ENCODE measurements at regions not wholly inside any gene's neighbourhood (a gene's known extent, or its start where the extent isn't known, plus 50 kb on each side); places are given as distances from the start of the nearest gene placed in this dataset.
A peak's percentile ranks its signal among the peaks of the same experiment; 100 is the strongest.
"Not testable (repeated sequence)": the region's sequence is repeated elsewhere in the genome, so short reads cannot be mapped to it uniquely, and the experiment has no call there.

GRCh38 chr4:84258905-84259830 lies 239.9 kb downstream of the NKX6-1 start:
- Histone ChIP-seq H3K4me1 (no peaks in the 10 kb centered on the region), H3K27ac (no peak overlapping the region), H3K36me3 (no peaks in the 10 kb centered on the region), H3K27me3 (no peaks in the 10 kb centered on the region), H3K4me3 (replicated peaks in 1 of 3) (no peak overlapping the region), H3K9me3 (no peaks in the 10 kb centered on the region)
- DNase-seq, result peak; percentile 12 to 29
- intact Hi-C loops (cut with DNase I), result no loop called here
- peak in 5 of 6 experiments; percentile 18 to 80 (median 64) for TF ChIP-seq CTCF (IDR thresholded peaks at IDR 0.05)
- no peak for TF ChIP-seq POLR2A (IDR thresholded peaks at IDR 0.05)
- WGBS, 2 donors, result 59 to 65% methylated on average over 2 of the region's 2 CpGs

DNA sequence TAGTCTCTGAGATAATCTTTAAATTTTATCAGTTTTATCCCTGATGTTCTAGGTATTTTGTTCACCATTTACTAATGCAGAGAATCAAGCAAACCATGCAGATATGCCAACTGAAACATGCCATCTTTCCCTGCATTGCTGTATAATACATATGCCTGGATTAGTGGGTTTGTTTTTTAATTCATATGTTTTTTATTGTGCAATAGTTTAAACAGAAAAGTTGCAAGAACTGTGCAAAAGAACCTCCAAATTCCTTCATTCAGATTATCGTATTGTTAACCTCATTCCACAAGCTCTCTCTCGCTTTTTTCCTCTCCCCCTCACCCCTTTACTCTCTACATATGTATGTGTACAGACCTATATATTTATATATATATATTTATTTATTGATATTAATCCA lies 244.6 kb downstream of the NKX6-1 start:
- DNase-seq, result no peak
- Histone ChIP-seq H3K4me1 (peaks cover 8 to 11% of the 10 kb centered on the region in 2 donors), H3K9me3 (no peaks in the 10 kb centered on the region), H3K27ac (no peak overlapping the region), H3K27me3 (no peaks in the 10 kb centered on the region), H3K4me3 (replicated peaks in 1 of 3) (no peak overlapping the region), H3K36me3 (no peaks in the 10 kb centered on the region)
- 92 to 96% methylated on average over 2 of the region's 2 CpGs for WGBS, 2 donors
- intact Hi-C loops (cut with DNase I), result no loop called here
- TF ChIP-seq POLR2A (IDR thresholded peaks at IDR 0.05) (no peak), CTCF (IDR thresholded peaks at IDR 0.05) (no peak)

- Histone ChIP-seq H3K27me3 (no peaks in the 10 kb centered on the region), H3K27ac (peak overlapping the region; percentile 28 to 77 (median 41)), H3K9me3 (no peaks in the 10 kb centered on the region), H3K36me3 (no peaks in the 10 kb centered on the region), H3K4me3 (replicated peaks in 1 of 3) (no peak overlapping the region), H3K4me1 (peaks cover 18% of the 10 kb centered on the region in 2 donors)
- 30 to 32% methylated on average over 2 of the region's 2 CpGs for WGBS, 2 donors
- intact Hi-C loops (cut with DNase I), result no loop called here
- peak in 1 of 2 donors; percentile 10 for DNase-seq
- no peak for TF ChIP-seq CTCF (IDR thresholded peaks at IDR 0.05)
- peak in 1 of 2 donors; percentile 16 for TF ChIP-seq POLR2A (IDR thresholded peaks at IDR 0.05)
Measured at GRCh38 chr4:84249521-84249920, 249.6 kb downstream of the NKX6-1 start.

GRCh38 chr4:84245042-84245441 lies 254.1 kb downstream of the NKX6-1 start:
- H3K27me3 ChIP-seq; H3K9me3 ChIP-seq; H3K36me3 ChIP-seq; intact Hi-C loops (cut with DNase I); DNase-seq; H3K4me3 ChIP-seq (replicated peaks in 1 of 3); H3K27ac ChIP-seq: not testable (repeated sequence)
- WGBS, 2 donors, result 96 to 97% methylated on average over 11 to 14 of the region's 14 CpGs
- H3K4me1 ChIP-seq, result peaks cover 11 to 12% of the 10 kb centered on the region in 2 donors

DNA sequence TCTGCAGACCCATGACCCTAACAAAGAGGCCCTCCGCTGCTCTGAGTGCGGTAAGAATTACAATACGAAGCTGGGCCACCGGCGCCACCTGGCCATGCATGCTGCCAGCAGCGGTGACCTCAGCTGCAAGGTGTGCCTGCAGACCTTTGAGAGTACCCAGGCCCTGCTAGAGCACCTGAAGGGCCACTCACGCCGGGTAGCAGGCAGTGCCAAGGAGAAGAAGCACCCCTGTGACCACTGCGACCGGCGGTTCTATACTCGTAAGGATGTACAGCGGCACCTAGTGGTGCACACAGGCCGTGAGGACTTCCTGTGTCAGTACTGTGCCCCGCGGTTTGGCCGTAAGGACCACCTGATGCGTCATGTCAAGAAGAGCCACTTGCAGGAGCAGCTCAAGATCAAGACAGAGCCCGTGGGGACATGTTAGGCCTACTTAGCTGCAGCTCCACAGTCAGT lies 254.7 kb downstream of the NKX6-1 start:
- DNase-seq; H3K36me3 ChIP-seq; H3K27me3 ChIP-seq; intact Hi-C loops (cut with DNase I); H3K27ac ChIP-seq; H3K4me3 ChIP-seq (replicated peaks in 1 of 3); H3K9me3 ChIP-seq: not testable (repeated sequence)
- WGBS, 2 donors, result 98 to 99% methylated on average over 11 to 17 of the region's 19 CpGs
- H3K4me1 ChIP-seq, result peaks cover 10 to 13% of the 10 kb centered on the region in 2 donors

- no peaks in the 10 kb centered on the region for H3K36me3 ChIP-seq
- no peak for DNase-seq
- H3K4me1 ChIP-seq, result peaks cover 10 to 13% of the 10 kb centered on the region in 2 donors
- WGBS, 2 donors, result 93 to 94% methylated on average over 14 of the region's 14 CpGs
- TF ChIP-seq POLR2A (IDR thresholded peaks at IDR 0.05), result no peak
- no peak for TF ChIP-seq CTCF (IDR thresholded peaks at IDR 0.05)
- H3K27ac ChIP-seq, result no peak overlapping the region
- H3K9me3 ChIP-seq, result no peaks in the 10 kb centered on the region
- H3K27me3 ChIP-seq, result no peaks in the 10 kb centered on the region
- intact Hi-C loops (cut with DNase I), result no loop called here
- H3K4me3 ChIP-seq (replicated peaks in 1 of 3), result no peak overlapping the region
Measured at GRCh38 chr4:84243685-84244084, 255.4 kb downstream of the NKX6-1 start.
